Heart right ventricle (tissue), 16 donors: ENCODE measurements at regions not wholly inside any gene's neighbourhood (a gene's known extent, or its start where the extent isn't known, plus 50 kb on each side); places are given as distances from the start of the nearest gene placed in this dataset.

ENCODE experiments used
- ATAC-seq, 8 donors: fragments of 200-7000 bp; cut with Tn5 transposase; one replicate each; pipeline ENCODE4 v1.9.1; 2020; ENCODE audit warnings: mild to moderate bottlenecking in 8 of 8, moderate library complexity in 8 of 8, moderate number of reproducible peaks in 1 of 8
- DNase-seq, 2 donors: peaks; one replicate each; pipeline ENCODE4 v3.0.0-alpha.2; 2020
- H3K27ac ChIP-seq, 10 donors: fragments of 200-600 bp; sonication (generic) in 2 of 10; one replicate each; pipeline versions ENCODE4 v1.5.0 to v1.8.0; 2020 to 2022; ENCODE audit warnings: mild to moderate bottlenecking in 3 of 10
- H3K27me3 ChIP-seq, 7 donors: fragments of 200-600 bp; one replicate each; pipeline ENCODE4 v1.8.0; 2021 to 2022; ENCODE audit warnings: mild to moderate bottlenecking in 2 of 7
- H3K36me3 ChIP-seq, 9 donors: fragments of 200-600 bp; sonication (generic) in 1 of 9; one replicate each; pipeline versions ENCODE4 v1.5.0 to v1.8.0; 2020 to 2022; ENCODE audit warnings: mild to moderate bottlenecking in 2 of 9
- H3K4me1 ChIP-seq, 9 donors: fragments of 200-600 bp; sonication (generic) in 1 of 9; one replicate each; pipeline versions ENCODE4 v1.5.0 to v1.8.0; 2020 to 2022; ENCODE audit warnings: mild to moderate bottlenecking in 4 of 9
- H3K4me3 ChIP-seq, 10 donors: fragments of 200-600 bp; sonication (generic) in 2 of 10; one replicate each; pipeline versions ENCODE4 v1.5.0 to v1.8.0; 2020 to 2022; ENCODE audit warnings: mild to moderate bottlenecking in 7 of 10, moderate library complexity in 2 of 10
- H3K9me3 ChIP-seq, 11 donors: fragments of 200-600 bp in 10 of 11; sonication (generic) in 2 of 11; one replicate each; pipeline versions ENCODE4 v1.5.0 to v1.8.0; 2013 to 2022; ENCODE audit warnings: mild to moderate bottlenecking in 2 of 11, control low read depth in 1 of 11, moderate library complexity in 1 of 11
- CTCF ChIP-seq, 9 donors: fragments of 200-600 bp; sonication (generic) in 2 of 9; IDR thresholded peaks; one replicate each; pipeline versions ENCODE4 v1.5.0 to v1.8.0; 2021 to 2022; ENCODE audit warnings: antibody characterized with exemption in 9 of 9, mild to moderate bottlenecking in 5 of 9, moderate library complexity in 1 of 9
- WGBS, 2 donors: extraction: QIAGEN DNeasy Blood & Tissue Kit; methylation state at CpG; one replicate each; pipeline ENCODE4 v1.1.7; 2013; ENCODE audit warnings: inconsistent platforms in 1 of 2; 5-methylcytosine and 5-hydroxymethylcytosine counted together
- intact Hi-C, 10 donors: fragments of 100-400 bp; cut with DNase I; formaldehyde crosslinking; loops; one replicate each; pipeline versions ENCODE4 v1.11.1 to v1.14.2; 2022
- donor health status: Arrhythmogenic right ventricular cardiomyopathy.
- donor health status: ischemic (EF 13 %, LVEDD 7.1; RV severe dilation, severe dysfunction).
- donor health status: healthy with polysubstance abuse.
- donor health status: DM: no; HTN: yes; CAD: no.
- donor health status: DM: no; HTN: no; CAD: no.
- donor health status: ischemic (EF 25% LVEDD 6.9; RV normal size, moderate dysfunction).
- donor health status: ischemic (EF 25% LVEDD 5.7; RV mildly dilated, moderate dysfunction).
- donor health status: healthy.
- donor health status: DM: yes; HTN: yes; CAD: no.
- donor health status: Ischemic cardiomyopathy.
- donor health status: ischemic (EF 35%, LVEDD 5.7; RV mildly dilated, moderate dysfunction).
- donor health status: nonischemic (EF 11% LVEDD 7.7; RV severe dilation, severe dysfunction).
- donor health status: DM: yes; HTN: yes; CAD: no.
- donor health status: PGD.
- donor health status: ischemic (EF 29% LVEDD 5.4; RV normal size, mild dysfunction).
- donor health status: nonischemic (EF 23%, LVEDD 6.1; RV moderate dilation, normal function).

GRCh38 chr2:11955314-11955713 is 208.9 kb downstream of the LPIN1 start:
- Histone ChIP-seq H3K27me3 (peaks cover 0 to 18% (median 6%) of the 10 kb centered on the region in 7 donors), H3K4me3 (no peak overlapping the region), H3K9me3 (peaks cover 0 to 4% (median 0%) of the 10 kb centered on the region in 11 donors), H3K27ac (no peak overlapping the region), H3K4me1 (no peaks in the 10 kb centered on the region), H3K36me3 (no peaks in the 10 kb centered on the region)
- DNase-seq (no peak), ATAC-seq (peak in 1 of 8 donors; percentile 44)
- 83 to 92% methylated on average over 2 of the region's 2 CpGs for WGBS, 2 donors
- TF ChIP-seq CTCF (IDR thresholded peaks at IDR 0.05) = no peak
- intact Hi-C loops = no loop called here

- H3K36me3 ChIP-seq = no peaks in the 10 kb centered on the region
- 74 to 76% methylated on average over 9 of the region's 9 CpGs for WGBS, 2 donors
- H3K9me3 ChIP-seq = peaks cover 0 to 4% (median 0%) of the 10 kb centered on the region in 11 donors
- no peaks in the 10 kb centered on the region for H3K4me1 ChIP-seq
- no peak for TF ChIP-seq CTCF (IDR thresholded peaks at IDR 0.05)
- ATAC-seq (peak in 1 of 8 donors; percentile 44), DNase-seq (no peak)
- H3K27ac ChIP-seq = no peak overlapping the region
- H3K27me3 ChIP-seq = peaks cover 0 to 18% (median 6%) of the 10 kb centered on the region in 7 donors
- no peak overlapping the region for H3K4me3 ChIP-seq
- intact Hi-C loops = no loop called here
Observed at GRCh38 chr2:11955884-11956291, 209.5 kb downstream of the LPIN1 start.

GRCh38 chr2:11962707-11963328 is 216.4 kb downstream of the LPIN1 start:
- Histone ChIP-seq H3K4me3 (no peak overlapping the region), H3K9me3 (peaks cover 0 to 4% (median 0%) of the 10 kb centered on the region in 11 donors), H3K27me3 (peaks cover 0 to 3% (median 0%) of the 10 kb centered on the region in 7 donors), H3K36me3 (no peaks in the 10 kb centered on the region), H3K4me1 (peaks cover 0 to 19% (median 3%) of the 10 kb centered on the region in 9 donors), H3K27ac (no peak overlapping the region)
- WGBS, 2 donors = 81 to 82% methylated on average over 10 of the region's 10 CpGs
- intact Hi-C loops = loop anchor here in 1 of 10 donors (10.0 kb wide), 2 partner anchors 752 to 1042 kb away; partner anchors contain the start of gene TRIB2
- no peak for TF ChIP-seq CTCF (IDR thresholded peaks at IDR 0.05)
- peak in 1 of 2 donors; percentile 52 for DNase-seq
- peak; percentile 75 to 99 (median 96) for ATAC-seq

- WGBS, 2 donors = 83 to 89% methylated on average over 1 of the region's 1 CpG
- Histone ChIP-seq H3K36me3 (no peaks in the 10 kb centered on the region), H3K9me3 (peaks cover 0 to 4% (median 0%) of the 10 kb centered on the region in 11 donors), H3K27ac (no peak overlapping the region), H3K4me3 (no peak overlapping the region), H3K4me1 (peaks cover 0 to 28% (median 10%) of the 10 kb centered on the region in 9 donors), H3K27me3 (no peaks in the 10 kb centered on the region)
- DNase-seq (no peak), ATAC-seq (no peak)
- no peak for TF ChIP-seq CTCF (IDR thresholded peaks at IDR 0.05)
- intact Hi-C loops = loop anchor here in 1 of 10 donors (10.0 kb wide), 2 partner anchors 751 to 1041 kb away; partner anchors contain the start of gene TRIB2
Observed at GRCh38 chr2:11963966-11964365, 217.5 kb downstream of the LPIN1 start.
